ENCODE measurements at regions not wholly inside any gene's neighbourhood (a gene's known extent, or its start where the extent isn't known, plus 50 kb on each side); places are given as distances from the start of the nearest gene placed in this dataset.

- Histone ChIP-seq H3K9me3 (no peaks in the 10 kb centered on the region), H3K27me3 (no peaks in the 10 kb centered on the region), H3K4me1 (peaks cover 0 to 7% of the 10 kb centered on the region in 2 donors), H3K36me3 (no peaks in the 10 kb centered on the region), H3K27ac (no peak overlapping the region), H3K4me3 (replicated peaks in 1 of 3) (no peak overlapping the region)
- intact Hi-C loops (cut with DNase I) = no loop called here
- WGBS, 2 donors = 59 to 62% methylated on average over 7 of the region's 7 CpGs
- TF ChIP-seq CTCF (IDR thresholded peaks at IDR 0.05) (no peak), POLR2A (IDR thresholded peaks at IDR 0.05) (no peak)
- DNase-seq = no peak
Measured at GRCh38 chr10:78594559-78595268, 474.1 kb upstream of the ZMIZ1 start.

GRCh38 chr10:78595269-78595619 is 473.5 kb upstream of the ZMIZ1 start:
- no peak for DNase-seq
- Histone ChIP-seq H3K27me3 (no peaks in the 10 kb centered on the region), H3K9me3 (no peaks in the 10 kb centered on the region), H3K27ac (no peak overlapping the region), H3K4me1 (peaks cover 3 to 11% of the 10 kb centered on the region in 2 donors), H3K4me3 (replicated peaks in 1 of 3) (no peak overlapping the region), H3K36me3 (no peaks in the 10 kb centered on the region)
- 56 to 70% methylated on average over 5 of the region's 5 CpGs for WGBS, 2 donors
- TF ChIP-seq POLR2A (IDR thresholded peaks at IDR 0.05) (no peak), CTCF (IDR thresholded peaks at IDR 0.05) (no peak)
- intact Hi-C loops (cut with DNase I) = no loop called here

GRCh38 chr10:78596556-78596955 is 472.2 kb upstream of the ZMIZ1 start:
- no peak for DNase-seq
- H3K27ac ChIP-seq = no peak overlapping the region
- no peaks in the 10 kb centered on the region for H3K27me3 ChIP-seq
- H3K36me3 ChIP-seq = no peaks in the 10 kb centered on the region
- H3K4me3 ChIP-seq (replicated peaks in 1 of 3) = no peak overlapping the region
- 59 to 88% methylated on average over 2 of the region's 2 CpGs for WGBS, 2 donors
- TF ChIP-seq POLR2A (IDR thresholded peaks at IDR 0.05) (no peak), CTCF (IDR thresholded peaks at IDR 0.05) (no peak)
- peaks cover 5 to 15% of the 10 kb centered on the region in 2 donors for H3K4me1 ChIP-seq
- intact Hi-C loops (cut with DNase I) = no loop called here
- no peaks in the 10 kb centered on the region for H3K9me3 ChIP-seq

GRCh38 chr10:78597796-78598555 is 470.8 kb upstream of the ZMIZ1 start:
- H3K36me3 ChIP-seq = no peaks in the 10 kb centered on the region
- H3K9me3 ChIP-seq = no peaks in the 10 kb centered on the region
- intact Hi-C loops (cut with DNase I) = no loop called here
- H3K4me3 ChIP-seq (replicated peaks in 1 of 3) = no peak overlapping the region
- H3K4me1 ChIP-seq = peaks cover 5 to 15% of the 10 kb centered on the region in 2 donors
- H3K27me3 ChIP-seq = no peaks in the 10 kb centered on the region
- DNase-seq = no peak
- no peak overlapping the region for H3K27ac ChIP-seq
- 92% methylated on average over 8 to 11 of the region's 11 CpGs for WGBS, 2 donors
- TF ChIP-seq POLR2A (IDR thresholded peaks at IDR 0.05) = no peak
- no peak for TF ChIP-seq CTCF (IDR thresholded peaks at IDR 0.05)

Data from thyroid gland (tissue), 4 donors.